T-cell (primary cell): ENCODE measurements at regions not wholly inside any gene's neighbourhood (a gene's known extent, or its start where the extent isn't known, plus 50 kb on each side); places are given as distances from the start of the nearest gene placed in this dataset.

ENCODE experiments used
- ATAC-seq, 4 experiments: fragments of 200-7000 bp in 3 of 4; fragments of 150-1000 bp in 1 of 4; cut with Tn5 transposase; replicated peaks in 1 of 4; 1 replicate in 3 of 4; 2 replicates in 1 of 4; pipeline ENCODE4 v1.10.0; 2021; ENCODE audit warnings: moderate library complexity in 3 of 4, mild to moderate bottlenecking in 2 of 4, moderate number of reproducible peaks in 1 of 4
- CTCF ChIA-PET, 2 donors: fragments of 300-600 bp; sonication (Branson Sonifier 250); formaldehyde crosslinking; loops; one replicate each; lab custom pipeline; 2022; ENCODE audit warnings: antibody characterized with exemption in 2 of 2; lab: Charles Lee
- POLR2A ChIA-PET, 2 donors: fragments of 300-600 bp; sonication (Branson Sonifier 250); formaldehyde crosslinking; loops; one replicate each; lab custom pipeline; 2022; ENCODE audit warnings: antibody characterized with exemption in 2 of 2; lab: Charles Lee
- DNase-seq, 35 experiments: peaks; one replicate each; pipeline versions ENCODE4 v3.0.0 to v3.0.0-alpha.2; 2013 to 2023
- H3K27ac ChIP-seq: one replicate; pipeline ENCODE4 v1.5.1; 2013; ENCODE audit warnings: low read length
- H3K27me3 ChIP-seq, 2 experiments: replicated peaks in 1 of 2; 1 replicate in 1 of 2; 2 replicates in 1 of 2; pipeline versions ENCODE4 v1.6.1 to v1.7.0; 2013; ENCODE audit warnings: low read length in 1 of 2, mixed read lengths in 1 of 2; ENCODE audit not compliant: control insufficient read depth in 2 of 2, insufficient read depth in 2 of 2; ENCODE audit errors: extremely low read depth in 1 of 2
- H3K36me3 ChIP-seq, 2 donors: 1 replicate in 1 of 2; 2 replicates in 1 of 2; pipeline versions ENCODE4 v1.6.1 to v1.7.0; 2013; ENCODE audit warnings: low read length in 1 of 2; ENCODE audit not compliant: control insufficient read depth in 2 of 2, insufficient read depth in 1 of 2; ENCODE audit errors: extremely low read depth in 1 of 2
- H3K4me1 ChIP-seq, 2 experiments: 1 replicate in 1 of 2; 2 replicates in 1 of 2; pipeline versions ENCODE4 v1.6.1 to v1.7.0; 2013; ENCODE audit warnings: low read length in 2 of 2, mixed read lengths in 1 of 2; ENCODE audit not compliant: insufficient read depth in 2 of 2, control insufficient read depth in 1 of 2; ENCODE audit errors: extremely low read depth in 1 of 2
- H3K4me3 ChIP-seq, 2 donors: 1 replicate in 1 of 2; 2 replicates in 1 of 2; pipeline versions ENCODE4 v1.5.1 to v1.7.0; 2013; ENCODE audit warnings: mild to moderate bottlenecking in 2 of 2, low read length in 1 of 2, moderate library complexity in 1 of 2; ENCODE audit not compliant: control insufficient read depth in 1 of 2; ENCODE audit errors: extremely low read depth in 1 of 2
- H3K9me3 ChIP-seq: 2 replicates; pipeline ENCODE4 v1.7.0; 2013
- H3K27ac Mint-ChIP-seq, 2 donors: one replicate each; pipeline ENCODE4 v1.8.0; 2020 to 2021; ENCODE audit warnings: mild to moderate bottlenecking in 2 of 2, mixed read lengths in 2 of 2
- H3K27me3 Mint-ChIP-seq, 2 donors: one replicate each; pipeline ENCODE4 v1.8.0; 2021 to 2022; ENCODE audit warnings: mixed read lengths in 2 of 2
- H3K36me3 Mint-ChIP-seq: one replicate; pipeline ENCODE4 v1.8.0; 2021; ENCODE audit warnings: mixed read lengths
- H3K4me1 Mint-ChIP-seq, 3 donors: one replicate each; pipeline ENCODE4 v1.8.0; 2020 to 2022; ENCODE audit warnings: mixed read lengths in 3 of 3, mild to moderate bottlenecking in 1 of 3
- H3K4me3 Mint-ChIP-seq, 3 donors: one replicate each; pipeline ENCODE4 v1.8.0; 2020 to 2022; ENCODE audit warnings: mild to moderate bottlenecking in 3 of 3, mixed read lengths in 3 of 3, moderate library complexity in 3 of 3
- H3K9me3 Mint-ChIP-seq, 3 donors: one replicate each; pipeline ENCODE4 v1.8.0; 2020 to 2022; ENCODE audit warnings: mixed read lengths in 3 of 3
- WGBS: methylation state at CpG from one replicate; pipeline ENCODE4 v1.1.5; 2013; ENCODE audit warnings: missing lambda C conversion rate; ENCODE audit not compliant: insufficient coverage; 5-methylcytosine and 5-hydroxymethylcytosine counted together

DNA sequence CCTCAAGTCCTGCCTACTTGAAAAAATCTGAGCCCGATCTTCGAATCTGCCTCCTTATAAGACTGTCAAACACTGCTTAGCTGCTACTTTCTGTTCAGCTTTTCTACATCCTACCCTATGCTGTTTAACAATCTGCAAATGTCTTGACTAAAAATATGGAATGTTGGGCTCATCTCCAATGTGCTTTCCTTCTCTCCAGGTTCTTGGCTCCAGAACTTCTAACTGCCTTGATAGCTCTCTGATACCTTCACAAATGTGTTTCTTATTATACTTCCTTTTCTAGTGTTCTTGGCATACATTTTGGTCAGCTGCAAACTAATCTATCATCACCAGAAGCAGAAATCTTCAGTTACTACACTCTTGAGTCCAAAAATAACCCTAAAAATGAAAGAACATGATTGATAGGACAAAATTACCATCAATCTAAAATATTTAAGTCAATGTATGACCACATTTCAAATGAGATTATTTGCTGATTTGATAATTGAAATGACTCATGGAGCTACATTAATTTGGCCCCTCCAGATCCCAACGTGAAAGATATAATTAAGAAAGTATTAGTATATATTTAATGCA is 372.3 kb upstream of the MON1B start:
- Mint-ChIP-seq H3K27me3 (no peaks in the 10 kb centered on the region), H3K4me1 (no peaks in the 10 kb centered on the region), H3K36me3 (no peaks in the 10 kb centered on the region), H3K9me3 (peaks cover 5 to 18% (median 8%) of the 10 kb centered on the region in 3 donors), H3K27ac (no peak overlapping the region), H3K4me3 (no peak overlapping the region)
- DNase-seq (no peak), ATAC-seq (no peak)
- Histone ChIP-seq H3K4me1 (no peaks in the 10 kb centered on the region), H3K27me3 (no peaks in the 10 kb centered on the region), H3K36me3 (no peaks in the 10 kb centered on the region), H3K4me3 (no peak overlapping the region), H3K9me3 (no peaks in the 10 kb centered on the region), H3K27ac (no peak overlapping the region)
- ChIA-PET POLR2A (no interaction called here), CTCF (interaction anchor here in 1 of 2 donors (0.7 kb wide), 1 partner anchor 109 kb away, joined by 4 read pairs; no protein-coding TSS in a partner anchor)
- no CpG with 5 or more reads among the region's 3 CpGs for WGBS

DNA sequence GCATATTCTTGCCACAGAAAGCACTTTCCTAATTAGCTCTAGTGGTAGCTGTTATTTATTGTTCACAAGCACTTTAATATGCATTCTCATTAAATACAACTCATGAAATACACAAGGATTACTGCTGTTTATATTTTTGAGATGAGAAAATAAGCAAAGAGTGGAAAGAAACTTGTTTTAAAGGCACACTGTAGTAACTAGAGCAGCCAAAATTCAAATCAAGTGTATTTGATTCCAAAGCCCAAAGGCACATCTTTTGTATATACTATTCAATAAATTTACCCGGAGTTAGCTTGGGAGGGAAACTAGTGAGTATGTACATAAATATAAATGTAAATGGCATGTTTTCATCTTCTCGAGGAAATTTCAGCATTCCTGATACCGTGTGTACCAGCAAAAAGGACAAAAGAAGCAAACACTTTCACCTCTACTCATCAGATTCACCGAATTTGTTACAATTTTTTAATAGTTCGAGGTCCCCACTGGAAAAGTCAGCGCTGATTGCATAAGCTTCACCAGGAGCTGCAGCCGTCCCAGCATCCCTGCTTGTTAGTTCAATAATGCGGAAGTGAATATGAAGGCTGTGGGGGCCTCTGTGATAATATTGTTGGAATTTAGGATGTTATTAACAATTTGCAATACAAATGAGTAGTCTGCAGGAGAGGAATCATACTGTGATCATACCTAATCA is 371.6 kb upstream of the MON1B start:
- Histone ChIP-seq H3K27me3 (no peaks in the 10 kb centered on the region), H3K4me3 (no peak overlapping the region), H3K9me3 (no peaks in the 10 kb centered on the region), H3K36me3 (no peaks in the 10 kb centered on the region), H3K4me1 (no peaks in the 10 kb centered on the region), H3K27ac (no peak overlapping the region)
- no peak overlapping the region for H3K27ac Mint-ChIP-seq
- H3K36me3 Mint-ChIP-seq, result no peaks in the 10 kb centered on the region
- POLR2A ChIA-PET, result no interaction called here
- no peak overlapping the region for H3K4me3 Mint-ChIP-seq
- CTCF ChIA-PET, result interaction anchor here in 1 of 2 donors (0.7 kb wide), 1 partner anchor 108 kb away, joined by 4 read pairs; no protein-coding TSS in a partner anchor
- no peak for ATAC-seq
- DNase-seq, result no peak
- no peaks in the 10 kb centered on the region for H3K4me1 Mint-ChIP-seq
- H3K27me3 Mint-ChIP-seq, result no peaks in the 10 kb centered on the region
- 92% methylated on average over 2 of the region's 8 CpGs for WGBS
- H3K9me3 Mint-ChIP-seq, result peaks cover 5 to 13% (median 10%) of the 10 kb centered on the region in 3 donors

GRCh38 chr16:76824221-76824620 is 366.8 kb upstream of the MON1B start:
- Histone ChIP-seq H3K4me3 (no peak overlapping the region), H3K4me1 (no peaks in the 10 kb centered on the region), H3K27me3 (no peaks in the 10 kb centered on the region), H3K9me3 (no peaks in the 10 kb centered on the region), H3K36me3 (no peaks in the 10 kb centered on the region), H3K27ac (no peak overlapping the region)
- POLR2A ChIA-PET, result no interaction called here
- no peak overlapping the region for H3K27ac Mint-ChIP-seq
- H3K36me3 Mint-ChIP-seq, result no peaks in the 10 kb centered on the region
- ATAC-seq (no peak), DNase-seq (no peak)
- WGBS, result no CpG with 5 or more reads among the region's 1 CpG
- CTCF ChIA-PET, result no interaction called here
- H3K4me3 Mint-ChIP-seq, result no peak overlapping the region
- no peaks in the 10 kb centered on the region for H3K4me1 Mint-ChIP-seq
- H3K27me3 Mint-ChIP-seq, result no peaks in the 10 kb centered on the region
- H3K9me3 Mint-ChIP-seq, result peaks cover 7 to 13% (median 9%) of the 10 kb centered on the region in 3 donors

GRCh38 chr16:76824791-76825190 is 366.2 kb upstream of the MON1B start:
- Histone ChIP-seq H3K36me3 (no peaks in the 10 kb centered on the region), H3K4me1 (no peaks in the 10 kb centered on the region), H3K27me3 (no peaks in the 10 kb centered on the region), H3K27ac (no peak overlapping the region), H3K4me3 (no peak overlapping the region), H3K9me3 (no peaks in the 10 kb centered on the region)
- POLR2A ChIA-PET, result no interaction called here
- no CpG with 5 or more reads among the region's 2 CpGs for WGBS
- CTCF ChIA-PET, result no interaction called here
- Mint-ChIP-seq H3K9me3 (peaks cover 9 to 16% (median 10%) of the 10 kb centered on the region in 3 donors), H3K36me3 (no peaks in the 10 kb centered on the region), H3K4me1 (no peaks in the 10 kb centered on the region), H3K27me3 (no peaks in the 10 kb centered on the region), H3K27ac (no peak overlapping the region), H3K4me3 (no peak overlapping the region)
- ATAC-seq, result no peak
- DNase-seq, result no peak

- ATAC-seq, result no peak
- no peaks in the 10 kb centered on the region for H3K9me3 ChIP-seq
- H3K27me3 ChIP-seq, result no peaks in the 10 kb centered on the region
- Mint-ChIP-seq H3K9me3 (peaks cover 3 to 5% (median 4%) of the 10 kb centered on the region in 3 donors), H3K4me1 (no peaks in the 10 kb centered on the region), H3K27me3 (no peaks in the 10 kb centered on the region), H3K27ac (no peak overlapping the region), H3K36me3 (no peaks in the 10 kb centered on the region), H3K4me3 (no peak overlapping the region)
- H3K4me3 ChIP-seq, result no peak overlapping the region
- no peak for DNase-seq
- H3K36me3 ChIP-seq, result no peaks in the 10 kb centered on the region
- ChIA-PET POLR2A (no interaction called here), CTCF (no interaction called here)
- WGBS, result 60% methylated on average over 1 of the region's 4 CpGs
- H3K4me1 ChIP-seq, result no peaks in the 10 kb centered on the region
- H3K27ac ChIP-seq, result no peak overlapping the region
These were observed 355.7 kb upstream of the MON1B start for GRCh38 chr16:76835339-76835738.

DNA sequence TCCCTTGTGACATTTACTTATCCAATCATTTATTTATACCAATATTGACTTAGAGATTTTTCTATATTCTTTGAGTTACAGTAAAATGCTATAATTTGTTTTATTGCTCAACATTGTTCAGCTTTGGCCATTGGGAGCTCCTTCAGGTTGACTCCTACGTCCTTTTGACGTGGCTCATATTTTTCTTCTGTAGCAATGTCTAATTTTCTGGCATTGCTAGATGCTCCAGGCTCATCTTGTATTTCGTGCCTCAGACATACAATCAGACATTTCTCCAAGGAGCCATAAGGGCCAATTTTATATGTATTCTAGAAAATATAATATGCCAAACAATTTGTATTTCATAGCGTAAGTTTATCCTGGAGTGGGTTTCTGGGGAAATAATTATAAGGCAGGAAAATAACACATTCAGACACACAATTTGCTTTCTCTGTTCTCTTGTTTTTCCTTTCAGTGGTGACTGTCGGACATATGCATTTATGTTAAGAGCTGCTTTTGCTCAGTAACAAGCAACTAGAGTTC is 355.1 kb upstream of the MON1B start:
- H3K4me3 Mint-ChIP-seq, result no peak overlapping the region
- DNase-seq, result no peak
- ChIA-PET CTCF (no interaction called here), POLR2A (interaction anchor here in 1 of 2 donors (0.7 kb wide), 1 partner anchor 38 kb away, joined by 3 read pairs; no protein-coding TSS in a partner anchor)
- Histone ChIP-seq H3K4me3 (no peak overlapping the region), H3K27ac (no peak overlapping the region), H3K9me3 (no peaks in the 10 kb centered on the region), H3K27me3 (no peaks in the 10 kb centered on the region), H3K4me1 (no peaks in the 10 kb centered on the region), H3K36me3 (no peaks in the 10 kb centered on the region)
- H3K4me1 Mint-ChIP-seq, result no peaks in the 10 kb centered on the region
- 83% methylated on average over 2 of the region's 5 CpGs for WGBS
- no peak overlapping the region for H3K27ac Mint-ChIP-seq
- ATAC-seq, result no peak
- no peaks in the 10 kb centered on the region for H3K27me3 Mint-ChIP-seq
- H3K36me3 Mint-ChIP-seq, result no peaks in the 10 kb centered on the region
- H3K9me3 Mint-ChIP-seq, result peaks cover 3 to 5% (median 4%) of the 10 kb centered on the region in 3 donors
